Ascending aorta (tissue), 2 donors: ENCODE measurements at regions not wholly inside any gene's neighbourhood (a gene's known extent, or its start where the extent isn't known, plus 50 kb on each side); places are given as distances from the start of the nearest gene placed in this dataset.

Experiments
- DNase-seq, 2 donors: peaks; one replicate each; pipeline ENCODE4 v3.0.0-alpha.2; 2019; ENCODE audit warnings: low spot score in 2 of 2
- H3K27ac ChIP-seq, 2 donors: fragments of 200-600 bp; sonication (generic); one replicate each; pipeline ENCODE4 v1.5.1; 2016 to 2017; ENCODE audit warnings: mild to moderate bottlenecking in 1 of 2
- H3K27me3 ChIP-seq: fragments of 200-600 bp; sonication (generic); one replicate; pipeline ENCODE4 v1.5.1; 2017
- H3K36me3 ChIP-seq, 2 donors: fragments of 200-600 bp; sonication (generic); one replicate each; pipeline ENCODE4 v1.5.1; 2016
- H3K4me1 ChIP-seq, 2 donors: fragments of 200-600 bp; sonication (generic); one replicate each; pipeline ENCODE4 v1.5.1; 2016 to 2017; ENCODE audit warnings: mild to moderate bottlenecking in 1 of 2
- H3K4me3 ChIP-seq, 2 donors: fragments of 200-600 bp; sonication (generic); one replicate each; pipeline ENCODE4 v1.5.1; 2016 to 2017; ENCODE audit warnings: mild to moderate bottlenecking in 1 of 2
- H3K9me3 ChIP-seq, 2 donors: fragments of 200-600 bp; sonication (generic); one replicate each; pipeline ENCODE4 v1.5.1; 2016
- CTCF ChIP-seq, 3 experiments: fragments of 200-600 bp in 2 of 3; fragments of 450-650 bp in 1 of 3; sonication (generic) in 2 of 3; IDR thresholded peaks; one replicate each; pipeline ENCODE4 v1.5.1; 2016 to 2019; ENCODE audit warnings: antibody characterized with exemption in 3 of 3, mild to moderate bottlenecking in 1 of 3, moderate library complexity in 1 of 3
- intact Hi-C: fragments of 100-400 bp; cut with DNase I; formaldehyde crosslinking; loops from one replicate; pipeline ENCODE4 v1.15.1; 2023

GRCh38 chrX:134167591-134168203 is 69.3 kb upstream of the CCDC160 start:
- Histone ChIP-seq H3K9me3 (no peaks in the 10 kb centered on the region), H3K27ac (no peak overlapping the region), H3K4me3 (no peak overlapping the region), H3K36me3 (no peaks in the 10 kb centered on the region), H3K27me3 (no peaks in the 10 kb centered on the region), H3K4me1 (no peaks in the 10 kb centered on the region)
- DNase-seq: no peak
- no peak for TF ChIP-seq CTCF (IDR thresholded peaks at IDR 0.05)
- intact Hi-C loops: no loop called here

- Histone ChIP-seq H3K27ac (no peak overlapping the region), H3K27me3 (peaks cover 3% of the 10 kb centered on the region), H3K4me3 (peak overlapping the region; percentile 42 to 57), H3K9me3 (no peaks in the 10 kb centered on the region), H3K36me3 (no peaks in the 10 kb centered on the region), H3K4me1 (peaks cover 0 to 2% of the 10 kb centered on the region in 2 donors)
- no peak for TF ChIP-seq CTCF (IDR thresholded peaks at IDR 0.05)
- DNase-seq: no peak
- intact Hi-C loops: no loop called here
Observed at GRCh38 chrX:134171661-134172587, 65.1 kb upstream of the CCDC160 start.

- no peaks in the 10 kb centered on the region for H3K9me3 ChIP-seq
- no peaks in the 10 kb centered on the region for H3K36me3 ChIP-seq
- H3K27me3 ChIP-seq: peaks cover 3% of the 10 kb centered on the region
- no peak for DNase-seq
- peak overlapping the region; percentile 42 to 57 for H3K4me3 ChIP-seq
- H3K27ac ChIP-seq: no peak overlapping the region
- intact Hi-C loops: no loop called here
- TF ChIP-seq CTCF (IDR thresholded peaks at IDR 0.05): no peak
- H3K4me1 ChIP-seq: peaks cover 0 to 2% of the 10 kb centered on the region in 2 donors
Observed at GRCh38 chrX:134172588-134173259, 64.3 kb upstream of the CCDC160 start.

- intact Hi-C loops: no loop called here
- no peak overlapping the region for H3K27ac ChIP-seq
Observed at GRCh38 chrX:134173541-134174272, 63.3 kb upstream of the CCDC160 start.

More at GRCh38 chrX:134173541-134174272, 63.3 kb upstream of the CCDC160 start:
- no peak for DNase-seq
- H3K4me3 ChIP-seq: peak overlapping the region; percentile 42 to 57
- no peaks in the 10 kb centered on the region for H3K9me3 ChIP-seq
- peaks cover 3% of the 10 kb centered on the region for H3K27me3 ChIP-seq
- peaks cover 0 to 2% of the 10 kb centered on the region in 2 donors for H3K4me1 ChIP-seq
- H3K36me3 ChIP-seq: no peaks in the 10 kb centered on the region
- TF ChIP-seq CTCF (IDR thresholded peaks at IDR 0.05): no peak
